ENCODE measurements at regions not wholly inside any gene's neighbourhood (a gene's known extent, or its start where the extent isn't known, plus 50 kb on each side); places are given as distances from the start of the nearest gene placed in this dataset.

- H3K4me2 ChIP-seq (ENCODE audit: low read depth, low read length, poor library complexity, severe bottlenecking) = no peak overlapping the region
- no peaks in the 10 kb centered on the region for H3K36me3 ChIP-seq (ENCODE audit: insufficient read depth, low read length)
- H2AFZ ChIP-seq (ENCODE audit: low read length) = no peak overlapping the region
- H3K4me1 ChIP-seq (ENCODE audit: insufficient read depth, low read length, poor library complexity, severe bottlenecking) = peaks cover 12% of the 10 kb centered on the region
- H3F3A ChIP-seq (ENCODE audit: low read depth) = no peaks in the 10 kb centered on the region
- H3K4me3 ChIP-seq (ENCODE audit: low read length, poor library complexity, severe bottlenecking) = no peak overlapping the region
- H3K9me2 ChIP-seq (replicated peaks; ENCODE audit: low read depth, low read length) = no peaks in the 10 kb centered on the region
- no peaks in the 10 kb centered on the region for H3K79me2 ChIP-seq (ENCODE audit: insufficient read depth, low read length)
- H4K20me1 ChIP-seq (ENCODE audit: insufficient read depth, low read length, poor library complexity, severe bottlenecking) = no peaks in the 10 kb centered on the region
- H3K27me3 ChIP-seq (ENCODE audit: insufficient read depth, low read length, poor library complexity, severe bottlenecking) = no peaks in the 10 kb centered on the region
- no peak overlapping the region for H3K9ac ChIP-seq (ENCODE audit: low read depth, low read length, poor library complexity, severe bottlenecking)
- H3K9me3 ChIP-seq (ENCODE audit: insufficient read depth, low read depth, low read length) = no peaks in the 10 kb centered on the region; the same call in 1 of the 2 replicates
- no peak for TF ChIP-seq CTCF (conservative IDR thresholded peaks at IDR 0.05; ENCODE audit: low read length)
- TF ChIP-seq EZH2phosphoT487 (IDR thresholded peaks at IDR 0.05; ENCODE audit: borderline replicate concordance) = no peak
Observed at GRCh38 chr5:108649106-108649505, 98.6 kb upstream of the FER start.

GRCh38 chr5:108642170-108642906 is 105.4 kb upstream of the FER start:
- Histone ChIP-seq H3K4me3 (ENCODE audit: low read length, poor library complexity, severe bottlenecking) (peak overlapping the region; percentile 22), H4K20me1 (ENCODE audit: insufficient read depth, low read length, poor library complexity, severe bottlenecking) (no peaks in the 10 kb centered on the region), H3K79me2 (ENCODE audit: insufficient read depth, low read length) (no peaks in the 10 kb centered on the region), H3K4me2 (ENCODE audit: low read depth, low read length, poor library complexity, severe bottlenecking) (peak overlapping the region; percentile 62), H3F3A (ENCODE audit: low read depth) (no peaks in the 10 kb centered on the region), H2AFZ (ENCODE audit: low read length) (peak overlapping the region; percentile 76), H3K9me2 (replicated peaks; ENCODE audit: low read depth, low read length) (no peaks in the 10 kb centered on the region), H3K27me3 (ENCODE audit: insufficient read depth, low read length, poor library complexity, severe bottlenecking) (no peaks in the 10 kb centered on the region), H3K9ac (ENCODE audit: low read depth, low read length, poor library complexity, severe bottlenecking) (peak overlapping the region; percentile 22), H3K9me3 (ENCODE audit: insufficient read depth, low read depth, low read length) (no peaks in the 10 kb centered on the region), H3K36me3 (ENCODE audit: insufficient read depth, low read length) (no peaks in the 10 kb centered on the region), H3K4me1 (ENCODE audit: insufficient read depth, low read length, poor library complexity, severe bottlenecking) (no peaks in the 10 kb centered on the region)
- TF ChIP-seq EZH2phosphoT487 (IDR thresholded peaks at IDR 0.05; ENCODE audit: borderline replicate concordance) (no peak), CTCF (conservative IDR thresholded peaks at IDR 0.05; ENCODE audit: low read length) (peak; percentile 70)

GRCh38 chr5:108641596-108641995 is 106.1 kb upstream of the FER start:
- Histone ChIP-seq H2AFZ (ENCODE audit: low read length) (peak overlapping the region; percentile 76), H3F3A (ENCODE audit: low read depth) (no peaks in the 10 kb centered on the region), H3K4me3 (ENCODE audit: low read length, poor library complexity, severe bottlenecking) (peak overlapping the region; percentile 22), H3K27me3 (ENCODE audit: insufficient read depth, low read length, poor library complexity, severe bottlenecking) (no peaks in the 10 kb centered on the region), H3K9me2 (replicated peaks; ENCODE audit: low read depth, low read length) (no peaks in the 10 kb centered on the region), H3K9me3 (ENCODE audit: insufficient read depth, low read depth, low read length) (no peaks in the 10 kb centered on the region), H4K20me1 (ENCODE audit: insufficient read depth, low read length, poor library complexity, severe bottlenecking) (no peaks in the 10 kb centered on the region), H3K4me2 (ENCODE audit: low read depth, low read length, poor library complexity, severe bottlenecking) (peak overlapping the region; percentile 62), H3K79me2 (ENCODE audit: insufficient read depth, low read length) (no peaks in the 10 kb centered on the region), H3K4me1 (ENCODE audit: insufficient read depth, low read length, poor library complexity, severe bottlenecking) (no peaks in the 10 kb centered on the region), H3K9ac (ENCODE audit: low read depth, low read length, poor library complexity, severe bottlenecking) (peak overlapping the region; percentile 22), H3K36me3 (ENCODE audit: insufficient read depth, low read length) (no peaks in the 10 kb centered on the region)
- no peak for TF ChIP-seq EZH2phosphoT487 (IDR thresholded peaks at IDR 0.05; ENCODE audit: borderline replicate concordance)
- no peak for TF ChIP-seq CTCF (conservative IDR thresholded peaks at IDR 0.05; ENCODE audit: low read length)

Data from Loucy (cell line).